MCF 10A (cell line): ENCODE measurements at regions not wholly inside any gene's neighbourhood (a gene's known extent, or its start where the extent isn't known, plus 50 kb on each side); places are given as distances from the start of the nearest gene placed in this dataset.

Experiments
- BruUV-seq: library from RNA; stranded (reverse); fragments of 400-500 nt; replicated peaks from 2 replicates; lab custom pipeline; 2021; lab: Mats Ljungman, UMichigan
- CTCF ChIA-PET: fragments of 300-600 bp; sonication (Branson Sonifier 250); formaldehyde crosslinking; extraction: SDS; loops from one replicate; lab custom pipeline; 2021; ENCODE audit warnings: antibody characterized with exemption, inconsistent platforms; lab: Yijun Ruan, JAX
- POLR2A ChIA-PET: fragments of 300-600, 350-650 bp; sonication (Branson Sonifier 250); formaldehyde crosslinking; extraction: SDS; loops from one replicate; lab custom pipeline; 2020; ENCODE audit warnings: antibody characterized with exemption, inconsistent platforms; lab: Yijun Ruan, JAX
- DNase-seq: peaks from one replicate; pipeline ENCODE4 v3.0.0-alpha.2; 2018; ENCODE audit not compliant: unreplicated experiment
- H3K27ac Mint-ChIP-seq: one replicate; pipeline ENCODE4 v1.8.0; 2022; ENCODE audit warnings: mild to moderate bottlenecking, low read depth, mixed read lengths; ENCODE audit not compliant: unreplicated experiment
- H3K27me3 Mint-ChIP-seq: one replicate; pipeline ENCODE4 v1.8.0; 2022; ENCODE audit warnings: mixed read lengths; ENCODE audit not compliant: insufficient read depth, unreplicated experiment
- H3K36me3 Mint-ChIP-seq: one replicate; pipeline ENCODE4 v1.8.0; 2022; ENCODE audit warnings: mild to moderate bottlenecking, moderate library complexity, mixed read lengths; ENCODE audit not compliant: insufficient read depth, unreplicated experiment
- H3K4me1 Mint-ChIP-seq: one replicate; pipeline ENCODE4 v1.8.0; 2022; ENCODE audit warnings: mixed read lengths; ENCODE audit not compliant: insufficient read depth, unreplicated experiment
- H3K4me3 Mint-ChIP-seq: one replicate; pipeline ENCODE4 v1.8.0; 2022; ENCODE audit warnings: mild to moderate bottlenecking, moderate library complexity, mixed read lengths; ENCODE audit not compliant: unreplicated experiment
- H3K9me3 Mint-ChIP-seq: one replicate; pipeline ENCODE4 v1.8.0; 2022; ENCODE audit warnings: mixed read lengths; ENCODE audit not compliant: unreplicated experiment
- intact Hi-C: fragments of 100-400 bp; cut with micrococcal nuclease; formaldehyde crosslinking; loops from 2 replicates; pipeline ENCODE4 v1.14.1; 2022
- TF ChIP-seq, protein P1 (sequence below): fragments of 200-600 bp; IDR thresholded peaks from one replicate; pipeline ENCODE4 v1.8.0; 2022; ENCODE audit warnings: antibody characterized with exemption, mild to moderate bottlenecking; ENCODE audit not compliant: unreplicated experiment

DNA sequence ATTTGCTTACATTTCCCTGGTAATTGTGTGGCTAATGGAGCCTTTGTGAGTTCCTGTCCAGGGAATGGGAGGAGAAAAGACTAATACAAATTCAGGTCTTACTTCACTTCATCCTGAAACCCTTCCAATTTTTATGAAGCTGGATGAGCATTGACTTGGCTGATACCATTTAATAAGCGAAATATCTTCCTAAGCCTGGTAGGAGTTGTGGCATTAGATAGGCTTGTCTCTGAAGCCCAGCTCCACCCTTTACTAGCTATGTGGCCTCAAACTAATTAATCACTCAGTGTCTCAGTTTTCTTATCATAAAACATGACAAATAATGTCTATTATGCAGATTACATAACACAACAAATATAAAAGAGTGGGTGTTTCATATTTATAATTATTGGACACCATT is 106.3 kb downstream of the FGF9 start:
- Mint-ChIP-seq H3K36me3 (no peaks in the 10 kb centered on the region), H3K27ac (no peak overlapping the region), H3K4me1 (no peaks in the 10 kb centered on the region), H3K27me3 (no peaks in the 10 kb centered on the region), H3K4me3 (no peak overlapping the region), H3K9me3 (peaks cover 13% of the 10 kb centered on the region)
- no TSS peak for BruUV-seq
- ChIA-PET CTCF (interaction anchor here (0.6 kb wide), 1 partner anchor 20 kb away, joined by 3 read pairs; no protein-coding TSS in a partner anchor), POLR2A (no interaction called here)
- DNase-seq = no peak
- intact Hi-C loops = no loop called here
- TF ChIP-seq, protein P1, sequence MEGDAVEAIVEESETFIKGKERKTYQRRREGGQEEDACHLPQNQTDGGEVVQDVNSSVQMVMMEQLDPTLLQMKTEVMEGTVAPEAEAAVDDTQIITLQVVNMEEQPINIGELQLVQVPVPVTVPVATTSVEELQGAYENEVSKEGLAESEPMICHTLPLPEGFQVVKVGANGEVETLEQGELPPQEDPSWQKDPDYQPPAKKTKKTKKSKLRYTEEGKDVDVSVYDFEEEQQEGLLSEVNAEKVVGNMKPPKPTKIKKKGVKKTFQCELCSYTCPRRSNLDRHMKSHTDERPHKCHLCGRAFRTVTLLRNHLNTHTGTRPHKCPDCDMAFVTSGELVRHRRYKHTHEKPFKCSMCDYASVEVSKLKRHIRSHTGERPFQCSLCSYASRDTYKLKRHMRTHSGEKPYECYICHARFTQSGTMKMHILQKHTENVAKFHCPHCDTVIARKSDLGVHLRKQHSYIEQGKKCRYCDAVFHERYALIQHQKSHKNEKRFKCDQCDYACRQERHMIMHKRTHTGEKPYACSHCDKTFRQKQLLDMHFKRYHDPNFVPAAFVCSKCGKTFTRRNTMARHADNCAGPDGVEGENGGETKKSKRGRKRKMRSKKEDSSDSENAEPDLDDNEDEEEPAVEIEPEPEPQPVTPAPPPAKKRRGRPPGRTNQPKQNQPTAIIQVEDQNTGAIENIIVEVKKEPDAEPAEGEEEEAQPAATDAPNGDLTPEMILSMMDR = no peak

DNA sequence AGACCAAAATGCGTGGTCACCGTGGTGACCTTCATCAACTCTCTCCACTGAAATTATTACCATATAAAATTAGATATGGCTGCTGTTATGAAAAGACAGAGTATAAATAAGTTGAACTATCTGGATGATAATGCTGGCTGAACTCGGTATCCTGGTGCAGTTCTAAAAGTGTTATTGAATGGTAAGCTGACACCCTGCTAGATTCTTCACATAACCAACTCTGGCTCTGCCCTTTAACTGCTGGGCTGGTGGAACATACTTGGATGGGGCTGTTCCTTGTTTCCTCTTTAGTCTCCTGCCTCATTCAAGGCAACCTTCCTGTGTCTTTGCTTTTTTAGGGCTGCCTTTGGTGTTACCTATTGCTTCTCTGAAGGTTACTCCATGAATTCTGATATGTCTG is 106.9 kb downstream of the FGF9 start:
- Mint-ChIP-seq H3K27ac (no peak overlapping the region), H3K36me3 (no peaks in the 10 kb centered on the region), H3K4me1 (no peaks in the 10 kb centered on the region), H3K4me3 (no peak overlapping the region), H3K9me3 (peaks cover 13% of the 10 kb centered on the region), H3K27me3 (no peaks in the 10 kb centered on the region)
- CTCF ChIA-PET = no interaction called here
- BruUV-seq = no TSS peak
- no peak for DNase-seq
- POLR2A ChIA-PET = no interaction called here
- intact Hi-C loops = no loop called here
- TF ChIP-seq, protein P1 = no peak

DNA sequence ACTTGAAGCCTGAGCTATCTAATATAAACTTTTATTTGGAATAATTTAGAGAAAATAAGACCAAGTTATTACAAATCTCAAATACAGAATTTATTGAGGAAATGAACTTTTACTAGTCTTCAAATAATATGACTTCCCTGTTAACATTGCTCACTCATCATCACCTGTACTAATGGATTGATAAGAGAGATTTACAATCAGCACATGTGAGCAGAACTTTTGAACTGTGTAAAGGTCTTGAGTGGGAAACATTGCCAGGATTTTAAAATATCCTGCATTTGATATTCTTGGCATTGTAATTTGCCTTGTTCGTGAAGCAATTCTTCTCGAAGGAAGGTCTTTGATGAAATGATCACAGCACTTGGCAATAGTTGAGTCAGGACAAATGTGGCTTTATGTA is 111.9 kb downstream of the FGF9 start:
- no peak overlapping the region for H3K27ac Mint-ChIP-seq
- ChIA-PET POLR2A (no interaction called here), CTCF (no interaction called here)
- DNase-seq = no peak
- no TSS peak for BruUV-seq
- no peaks in the 10 kb centered on the region for H3K36me3 Mint-ChIP-seq
- H3K4me1 Mint-ChIP-seq = no peaks in the 10 kb centered on the region
- no peak overlapping the region for H3K4me3 Mint-ChIP-seq
- H3K27me3 Mint-ChIP-seq = no peaks in the 10 kb centered on the region
- TF ChIP-seq, protein P1 = no peak
- intact Hi-C loops = no loop called here
- peaks cover 13% of the 10 kb centered on the region for H3K9me3 Mint-ChIP-seq

DNA sequence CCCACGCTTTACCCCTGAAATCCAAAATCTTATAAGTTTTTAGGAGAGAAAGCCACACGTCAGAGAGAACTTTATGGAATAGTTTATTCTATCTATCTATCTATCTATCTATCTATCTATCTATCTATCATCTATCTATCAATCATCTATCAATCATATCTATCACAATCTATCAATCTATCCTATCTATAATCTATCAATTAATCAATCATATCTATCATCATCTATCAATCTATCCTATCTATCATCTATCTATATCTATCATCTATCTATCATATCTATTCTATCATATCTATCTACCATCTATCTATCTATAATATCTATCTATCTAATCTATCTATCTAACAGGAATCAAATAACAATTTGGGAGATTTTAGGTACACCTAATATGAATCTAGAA is 115.1 kb downstream of the FGF9 start:
- Mint-ChIP-seq H3K36me3 (no peaks in the 10 kb centered on the region), H3K27me3 (no peaks in the 10 kb centered on the region), H3K9me3 (no peaks in the 10 kb centered on the region), H3K4me3 (no peak overlapping the region), H3K27ac (no peak overlapping the region), H3K4me1 (no peaks in the 10 kb centered on the region)
- intact Hi-C loops = no loop called here
- no peak for DNase-seq
- ChIA-PET CTCF (no interaction called here), POLR2A (no interaction called here)
- BruUV-seq = no TSS peak
- TF ChIP-seq, protein P1 = no peak
